Smooth muscle cell (in vitro differentiated cells): ENCODE measurements at regions not wholly inside any gene's neighbourhood (a gene's known extent, or its start where the extent isn't known, plus 50 kb on each side); places are given as distances from the start of the nearest gene placed in this dataset.
"Not testable (repeated sequence)": the region's sequence is repeated elsewhere in the genome, so short reads cannot be mapped to it uniquely, and the experiment has no call there.

Experiments
- DNase-seq: peaks from one replicate; lab custom pipeline; 2025; ENCODE audit not compliant: unreplicated experiment; lab: John Stamatoyannopoulos, UW
- H2AFZ ChIP-seq: fragments of 200-600 bp; sonication (generic); 2 replicates; pipeline ENCODE4 v1.6.0; 2016; ENCODE audit warnings: antibody characterized with exemption, low read depth, mild to moderate bottlenecking
- H3F3A ChIP-seq: fragments of 200-600 bp; sonication (generic); 2 replicates; pipeline ENCODE4 v1.6.0; 2017; ENCODE audit warnings: antibody characterized with exemption, low read depth
- H3K27ac ChIP-seq: fragments of 200-600 bp; sonication (generic); 2 replicates; pipeline ENCODE4 v1.5.1; 2016; ENCODE audit warnings: low read depth, mild to moderate bottlenecking
- H3K27me3 ChIP-seq: fragments of 200-600 bp; sonication (generic); 2 replicates; pipeline ENCODE4 v1.6.1; 2016; ENCODE audit warnings: low read depth, mild to moderate bottlenecking
- H3K36me3 ChIP-seq: fragments of 200-600 bp; sonication (generic); 2 replicates; pipeline ENCODE4 v1.5.1; 2016; ENCODE audit warnings: low read depth
- H3K4me1 ChIP-seq: fragments of 200-600 bp; sonication (generic); 2 replicates; pipeline ENCODE4 v1.5.1; 2016; ENCODE audit warnings: low read depth
- H3K4me2 ChIP-seq: fragments of 200-600 bp; sonication (generic); 2 replicates; pipeline ENCODE4 v1.6.0; 2016; ENCODE audit warnings: mild to moderate bottlenecking
- H3K4me3 ChIP-seq: fragments of 200-600 bp; sonication (generic); 2 replicates; pipeline ENCODE4 v1.5.1; 2016; ENCODE audit warnings: mild to moderate bottlenecking
- H3K79me2 ChIP-seq: fragments of 200-600 bp; sonication (generic); 2 replicates; pipeline ENCODE4 v1.6.0; 2016; ENCODE audit warnings: low read depth, mild to moderate bottlenecking
- H3K9ac ChIP-seq: fragments of 200-600 bp; sonication (generic); 2 replicates; pipeline ENCODE4 v1.6.0; 2016; ENCODE audit warnings: low read depth
- H3K9me3 ChIP-seq: fragments of 200-600 bp; sonication (generic); replicated peaks from 2 replicates; pipeline ENCODE4 v1.5.1; 2016; ENCODE audit warnings: low read depth
- H4K20me1 ChIP-seq: fragments of 200-600 bp; sonication (generic); 2 replicates; pipeline ENCODE4 v1.6.0; 2016; ENCODE audit warnings: low read depth
- CTCF ChIP-seq: fragments of 200-600 bp; sonication (generic); IDR thresholded peaks from 2 replicates; pipeline ENCODE4 v1.5.1; 2017; ENCODE audit warnings: borderline replicate concordance, mild to moderate bottlenecking, antibody characterized with exemption; ENCODE audit not compliant: insufficient read depth, poor library complexity, severe bottlenecking
- WGBS: methylation state at CpG from one replicate; pipeline ENCODE4 v1.1.7; 2016; ENCODE audit warnings: low lambda C conversion rate; 5-methylcytosine and 5-hydroxymethylcytosine counted together

- Histone ChIP-seq H3K27me3 (no peaks in the 10 kb centered on the region), H3K36me3 (no peaks in the 10 kb centered on the region), H4K20me1 (no peaks in the 10 kb centered on the region), H3K9me3 (no peaks in the 10 kb centered on the region), H3K79me2 (no peaks in the 10 kb centered on the region), H3K4me1 (no peaks in the 10 kb centered on the region), H3K27ac (peak overlapping the region; percentile 71), H3F3A (peaks cover 4% of the 10 kb centered on the region), H3K4me2 (peak overlapping the region; percentile 55), H2AFZ (no peak overlapping the region), H3K9ac (peak overlapping the region; percentile 43), H3K4me3 (no peak overlapping the region)
- 71% methylated on average over 7 of the region's 7 CpGs for WGBS
- DNase-seq = no peak
- TF ChIP-seq CTCF = no peak
Measured at GRCh38 chr17:64747938-64748540, 85.9 kb upstream of the SMURF2 start.

DNA sequence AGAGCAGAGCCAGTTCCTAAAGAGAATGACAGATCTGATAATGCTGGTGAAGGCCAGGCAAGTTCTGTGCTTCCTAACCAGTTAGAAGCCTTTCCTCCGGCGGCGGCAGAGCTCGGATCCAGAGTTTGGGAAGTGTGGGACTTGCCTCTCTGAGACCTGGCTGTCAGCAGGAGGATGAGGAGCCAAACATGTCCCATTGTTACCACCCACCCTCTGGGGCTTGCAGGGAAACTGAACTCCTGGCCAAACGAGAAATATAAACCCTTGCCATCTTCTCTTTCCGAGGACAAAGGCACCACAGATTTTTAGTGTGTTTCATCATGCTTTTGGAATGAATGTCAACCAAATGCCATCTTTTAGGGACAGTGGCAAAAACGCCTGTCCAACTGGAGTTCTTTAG is 80.2 kb upstream of the SMURF2 start:
- Histone ChIP-seq H3K79me2 (no peaks in the 10 kb centered on the region), H4K20me1 (no peaks in the 10 kb centered on the region), H3K36me3 (no peaks in the 10 kb centered on the region), H3K9ac (no peak overlapping the region), H3K4me3 (no peak overlapping the region), H3K4me1 (peaks cover 14% of the 10 kb centered on the region), H3K27ac (peak overlapping the region; percentile 98), H2AFZ (no peak overlapping the region), H3K9me3 (no peaks in the 10 kb centered on the region), H3K27me3 (no peaks in the 10 kb centered on the region), H3K4me2 (peak overlapping the region; percentile 35), H3F3A (peaks cover 29% of the 10 kb centered on the region)
- WGBS = 66% methylated on average over 7 of the region's 7 CpGs
- DNase-seq = no peak
- no peak for TF ChIP-seq CTCF

- DNase-seq, H2AFZ ChIP-seq, H3K9me3 ChIP-seq, H3K4me3 ChIP-seq, H3K79me2 ChIP-seq, H3K9ac ChIP-seq, H3K27me3 ChIP-seq, H3K36me3 ChIP-seq, H4K20me1 ChIP-seq: not testable (repeated sequence)
- Histone ChIP-seq H3F3A (peaks cover 29% of the 10 kb centered on the region), H3K4me1 (peaks cover 14% of the 10 kb centered on the region), H3K27ac (peak overlapping the region; percentile 98), H3K4me2 (peak overlapping the region; percentile 35)
- 69% methylated on average over 3 of the region's 3 CpGs for WGBS
Measured at GRCh38 chr17:64741916-64742315, 79.8 kb upstream of the SMURF2 start.

DNA sequence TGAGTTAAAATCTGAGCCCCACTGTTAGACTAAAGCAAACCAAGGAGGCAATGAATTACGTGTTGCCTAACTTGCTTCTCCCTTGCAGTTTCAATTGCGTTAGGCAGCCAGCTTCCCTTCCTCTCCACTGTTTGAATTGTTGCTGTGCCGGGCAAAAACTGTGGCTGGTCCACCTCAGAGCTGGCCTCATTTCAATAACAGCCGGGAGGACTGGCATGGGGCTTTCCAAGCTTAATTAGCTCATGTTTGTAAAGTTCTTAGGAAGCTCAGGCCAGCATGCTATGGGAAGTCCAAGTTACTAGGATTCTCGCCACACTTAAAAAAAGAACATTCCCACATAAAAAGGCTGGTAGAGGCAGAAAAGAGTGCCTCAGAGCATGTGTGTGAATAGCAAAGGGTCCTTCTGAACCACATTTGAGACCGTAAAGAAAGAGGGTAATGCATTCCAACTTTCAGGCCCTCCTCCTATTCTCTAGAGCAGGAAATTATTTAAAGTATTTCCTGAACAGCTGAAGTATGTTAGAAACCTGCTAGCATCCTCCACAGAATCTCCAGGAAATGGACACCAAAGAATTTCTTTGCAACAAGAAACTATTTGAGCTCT is 79.0 kb upstream of the SMURF2 start:
- Histone ChIP-seq H3K27ac (peak overlapping the region; percentile 98), H3K36me3 (no peaks in the 10 kb centered on the region), H3K9me3 (no peaks in the 10 kb centered on the region), H3F3A (peaks cover 29% of the 10 kb centered on the region), H3K4me1 (peaks cover 14% of the 10 kb centered on the region), H3K4me3 (no peak overlapping the region), H3K79me2 (no peaks in the 10 kb centered on the region), H4K20me1 (no peaks in the 10 kb centered on the region), H3K27me3 (no peaks in the 10 kb centered on the region), H3K4me2 (peak overlapping the region; percentile 35), H3K9ac (no peak overlapping the region), H2AFZ (no peak overlapping the region)
- no peak for DNase-seq
- no peak for TF ChIP-seq CTCF
- 33% methylated on average over 6 of the region's 6 CpGs for WGBS
